PC-9 (cell line): ENCODE measurements at regions not wholly inside any gene's neighbourhood (a gene's known extent, or its start where the extent isn't known, plus 50 kb on each side); places are given as distances from the start of the nearest gene placed in this dataset.

Source experiments
- BruUV-seq: library from RNA; stranded (reverse); fragments of 400-500 nt; replicated peaks from 2 replicates; lab custom pipeline; 2021; lab: Mats Ljungman, UMichigan
- CTCF ChIA-PET: fragments of 300-600 bp; sonication (Branson Sonifier 250); formaldehyde crosslinking; loops from one replicate; lab custom pipeline; 2022; ENCODE audit warnings: antibody characterized with exemption; lab: Charles Lee
- POLR2A ChIA-PET: fragments of 300-600 bp; sonication (Branson Sonifier 250); formaldehyde crosslinking; loops from one replicate; lab custom pipeline; 2022; ENCODE audit warnings: antibody characterized with exemption; ENCODE audit not compliant: unreplicated experiment; lab: Charles Lee
- DNase-seq, 2 experiments: peaks; one replicate each; pipeline versions ENCODE4 v3.0.0 to v3.0.0-alpha.2; 2015 to 2022; ENCODE audit warnings: mixed read lengths in 1 of 2
- H2AFZ ChIP-seq: fragments of 200-600 bp; sonication (generic); 2 replicates; pipeline ENCODE4 v1.8.1; 2017; ENCODE audit warnings: antibody characterized with exemption
- H3F3A ChIP-seq: fragments of 200-600 bp; sonication (generic); 2 replicates; pipeline ENCODE4 v1.8.1; 2017; ENCODE audit warnings: antibody characterized with exemption, mild to moderate bottlenecking, low read depth; ENCODE audit not compliant: insufficient read depth
- H3K27ac ChIP-seq: fragments of 200-600 bp; sonication (generic); 2 replicates; pipeline ENCODE4 v1.6.1; 2016; ENCODE audit warnings: mixed run types
- H3K27me3 ChIP-seq: fragments of 200-600 bp; sonication (generic); 2 replicates; pipeline ENCODE4 v1.6.1; 2016; ENCODE audit warnings: low read depth, mixed run types; ENCODE audit not compliant: insufficient read depth
- H3K36me3 ChIP-seq: fragments of 200-600 bp; sonication (generic); 2 replicates; pipeline ENCODE4 v1.6.1; 2016; ENCODE audit warnings: low read depth, mixed run types
- H3K4me1 ChIP-seq: fragments of 200-600 bp; sonication (generic); replicated peaks from 2 replicates; pipeline ENCODE4 v1.6.1; 2016; ENCODE audit warnings: mixed run types; ENCODE audit not compliant: insufficient read depth
- H3K4me2 ChIP-seq: fragments of 200-600 bp; sonication (generic); 2 replicates; pipeline ENCODE4 v1.6.1; 2017; ENCODE audit warnings: mixed run types
- H3K4me3 ChIP-seq: fragments of 200-600 bp; sonication (generic); 2 replicates; pipeline ENCODE4 v1.6.1; 2016; ENCODE audit warnings: mixed run types
- H3K79me2 ChIP-seq: fragments of 200-600 bp; sonication (generic); 2 replicates; pipeline ENCODE4 v1.6.1; 2017; ENCODE audit warnings: low read depth, mixed run types
- H3K9me2 ChIP-seq: fragments of 200-600 bp; sonication (generic); 2 replicates; pipeline ENCODE4 v1.8.1; 2017; ENCODE audit warnings: mild to moderate bottlenecking; ENCODE audit not compliant: insufficient read depth
- H3K9me3 ChIP-seq: fragments of 200-600 bp; sonication (generic); 2 replicates; pipeline ENCODE4 v1.8.1; 2016; ENCODE audit warnings: low read depth; ENCODE audit not compliant: insufficient read depth
- H4K20me1 ChIP-seq: fragments of 200-600 bp; sonication (generic); 2 replicates; pipeline ENCODE4 v1.8.1; 2017; ENCODE audit not compliant: insufficient read depth
- EZH2 ChIP-seq: fragments of 200-600 bp; sonication (generic); IDR thresholded peaks from 2 replicates; pipeline ENCODE4 v1.8.0; 2017; ENCODE audit warnings: antibody characterized with exemption, low read depth
- intact Hi-C: fragments of 100-400 bp; cut with micrococcal nuclease; formaldehyde crosslinking; loops from one replicate; pipeline ENCODE4 v1.10.0; 2022; ENCODE audit not compliant: unreplicated experiment
- TF ChIP-seq, protein P1 (sequence below): fragments of 200-600 bp; sonication (generic); conservative IDR thresholded peaks from 2 replicates; pipeline ENCODE4 v1.6.1; 2017; ENCODE audit warnings: mixed run types, antibody characterized with exemption, mild to moderate bottlenecking, moderate library complexity

DNA sequence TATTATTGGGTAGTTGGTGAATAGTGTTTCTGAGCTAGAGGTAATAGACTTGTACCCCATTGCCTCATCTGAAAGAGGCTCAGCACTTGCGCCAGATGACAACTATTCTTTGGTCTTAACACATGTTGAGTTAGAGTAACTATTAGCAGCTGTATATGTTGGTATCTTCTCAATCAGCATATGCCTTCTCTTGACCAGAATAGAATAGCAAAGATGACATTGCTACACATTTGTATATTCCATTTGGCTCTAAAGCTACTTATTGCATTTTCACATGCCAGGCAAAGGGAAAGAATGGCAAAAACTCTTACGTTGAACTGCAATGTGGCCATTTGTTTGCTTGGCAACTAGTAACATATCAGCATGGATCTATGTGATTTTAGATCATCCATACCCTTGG, 173.8 kb upstream of the AGR3 start:
- TF ChIP-seq, protein P1, sequence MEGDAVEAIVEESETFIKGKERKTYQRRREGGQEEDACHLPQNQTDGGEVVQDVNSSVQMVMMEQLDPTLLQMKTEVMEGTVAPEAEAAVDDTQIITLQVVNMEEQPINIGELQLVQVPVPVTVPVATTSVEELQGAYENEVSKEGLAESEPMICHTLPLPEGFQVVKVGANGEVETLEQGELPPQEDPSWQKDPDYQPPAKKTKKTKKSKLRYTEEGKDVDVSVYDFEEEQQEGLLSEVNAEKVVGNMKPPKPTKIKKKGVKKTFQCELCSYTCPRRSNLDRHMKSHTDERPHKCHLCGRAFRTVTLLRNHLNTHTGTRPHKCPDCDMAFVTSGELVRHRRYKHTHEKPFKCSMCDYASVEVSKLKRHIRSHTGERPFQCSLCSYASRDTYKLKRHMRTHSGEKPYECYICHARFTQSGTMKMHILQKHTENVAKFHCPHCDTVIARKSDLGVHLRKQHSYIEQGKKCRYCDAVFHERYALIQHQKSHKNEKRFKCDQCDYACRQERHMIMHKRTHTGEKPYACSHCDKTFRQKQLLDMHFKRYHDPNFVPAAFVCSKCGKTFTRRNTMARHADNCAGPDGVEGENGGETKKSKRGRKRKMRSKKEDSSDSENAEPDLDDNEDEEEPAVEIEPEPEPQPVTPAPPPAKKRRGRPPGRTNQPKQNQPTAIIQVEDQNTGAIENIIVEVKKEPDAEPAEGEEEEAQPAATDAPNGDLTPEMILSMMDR = no peak
- no peak for TF ChIP-seq EZH2
- ChIA-PET CTCF (no interaction called here), POLR2A (no interaction called here)
- Histone ChIP-seq H3K4me2 (no peak overlapping the region), H3K36me3 (no peaks in the 10 kb centered on the region), H3K4me3 (no peak overlapping the region), H3K27ac (no peak overlapping the region), H3K27me3 (no peaks in the 10 kb centered on the region), H3K4me1 (no peaks in the 10 kb centered on the region), H3F3A (no peaks in the 10 kb centered on the region), H3K9me2 (no peaks in the 10 kb centered on the region), H4K20me1 (no peaks in the 10 kb centered on the region), H3K79me2 (no peaks in the 10 kb centered on the region), H2AFZ (no peak overlapping the region), H3K9me3 (no peaks in the 10 kb centered on the region; the same call in 1 of the 2 replicates)
- no peak for DNase-seq
- intact Hi-C loops = no loop called here
- BruUV-seq = no TSS peak

DNA sequence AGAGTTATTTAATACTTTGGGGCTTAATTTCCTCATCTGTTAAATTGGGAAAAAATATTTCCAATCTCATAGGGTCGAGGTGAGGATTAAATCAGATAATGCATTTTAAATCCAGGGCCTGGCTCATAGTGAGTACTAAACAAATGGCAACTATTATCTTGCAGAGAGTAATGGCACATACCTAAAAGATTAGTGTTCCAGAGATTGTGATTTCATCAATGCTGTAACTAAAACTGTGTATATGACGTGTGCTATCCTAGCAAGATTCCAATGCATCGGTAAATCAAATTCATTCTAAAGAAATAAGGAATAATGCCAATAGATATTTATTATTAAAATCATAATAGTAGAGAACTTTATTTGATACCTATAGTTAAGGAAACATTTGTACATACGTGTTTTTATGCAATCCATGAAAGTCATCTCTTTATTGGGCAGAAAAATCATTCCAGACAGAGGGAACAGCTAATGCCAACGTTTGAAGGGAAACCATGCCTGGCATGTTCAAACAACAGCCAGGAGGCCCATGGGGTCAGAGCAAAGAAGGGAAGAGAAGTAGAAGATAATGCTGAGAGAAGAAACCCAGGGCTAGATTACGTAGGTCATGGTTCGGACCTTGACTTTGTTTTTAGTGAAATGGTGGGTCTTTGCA, 174.8 kb upstream of the AGR3 start:
- no TSS peak for BruUV-seq
- Histone ChIP-seq H3F3A (no peaks in the 10 kb centered on the region), H3K9me2 (no peaks in the 10 kb centered on the region), H3K36me3 (no peaks in the 10 kb centered on the region), H3K27me3 (no peaks in the 10 kb centered on the region), H2AFZ (no peak overlapping the region), H4K20me1 (no peaks in the 10 kb centered on the region), H3K4me1 (no peaks in the 10 kb centered on the region), H3K79me2 (no peaks in the 10 kb centered on the region), H3K27ac (no peak overlapping the region), H3K9me3 (no peaks in the 10 kb centered on the region; the same call in 1 of the 2 replicates), H3K4me3 (no peak overlapping the region), H3K4me2 (no peak overlapping the region)
- TF ChIP-seq EZH2 = no peak
- TF ChIP-seq, protein P1 = no peak
- intact Hi-C loops = no loop called here
- no peak for DNase-seq
- ChIA-PET CTCF (no interaction called here), POLR2A (no interaction called here)

DNA sequence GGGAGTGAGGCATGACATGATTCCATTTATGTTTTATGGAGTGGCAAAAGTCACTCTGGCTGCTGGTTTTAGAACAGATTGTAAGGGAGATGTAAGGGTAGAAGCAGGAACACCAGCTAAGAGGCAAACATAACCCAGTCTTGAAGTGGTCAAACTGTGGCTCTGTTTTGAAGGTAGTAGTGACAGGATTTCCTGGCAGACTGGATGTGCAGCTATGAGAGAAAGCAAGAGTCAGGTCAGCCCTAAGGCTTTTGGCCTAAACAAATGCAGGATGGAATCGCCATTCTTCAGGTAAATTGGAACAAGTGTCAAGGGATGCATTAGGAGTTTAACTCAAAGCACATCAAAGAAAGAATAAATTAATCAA, 175.3 kb upstream of the AGR3 start:
- H3K36me3 ChIP-seq = no peaks in the 10 kb centered on the region
- H3F3A ChIP-seq = no peaks in the 10 kb centered on the region
- H3K27me3 ChIP-seq = no peaks in the 10 kb centered on the region
- ChIA-PET POLR2A (no interaction called here), CTCF (no interaction called here)
- intact Hi-C loops = no loop called here
- no peak overlapping the region for H3K4me2 ChIP-seq
- no peaks in the 10 kb centered on the region for H3K9me2 ChIP-seq
- no peak overlapping the region for H2AFZ ChIP-seq
- DNase-seq = no peak
- no peaks in the 10 kb centered on the region; the same call in 1 of the 2 replicates for H3K9me3 ChIP-seq
- no peak overlapping the region for H3K27ac ChIP-seq
- no TSS peak for BruUV-seq
- no peaks in the 10 kb centered on the region for H3K79me2 ChIP-seq
- H4K20me1 ChIP-seq = no peaks in the 10 kb centered on the region
- H3K4me1 ChIP-seq = no peaks in the 10 kb centered on the region
- H3K4me3 ChIP-seq = no peak overlapping the region
- TF ChIP-seq, protein P1 = no peak
- TF ChIP-seq EZH2 = no peak
